Sigmoid colon (tissue), 4 donors: ENCODE measurements at regions not wholly inside any gene's neighbourhood (a gene's known extent, or its start where the extent isn't known, plus 50 kb on each side); places are given as distances from the start of the nearest gene placed in this dataset.

Experiments used
- CTCF ChIP-seq, 4 experiments: fragments of 450-650 bp in 3 of 4; fragments of 200-600 bp in 1 of 4; IDR thresholded peaks; one replicate each; pipeline ENCODE4 v1.5.1; 2016 to 2019; ENCODE audit warnings: antibody characterized with exemption in 4 of 4, mild to moderate bottlenecking in 3 of 4, moderate library complexity in 2 of 4
- EP300 ChIP-seq, 4 donors: sonication (generic); formaldehyde crosslinking; IDR thresholded peaks; one replicate each; pipeline ENCODE4 v1.6.1; 2017; ENCODE audit warnings: antibody characterized with exemption in 4 of 4
- POLR2A ChIP-seq, 2 donors: fragments of 450-650 bp; IDR thresholded peaks; one replicate each; pipeline ENCODE4 v1.6.1; 2016; ENCODE audit warnings: antibody characterized with exemption in 2 of 2, mild to moderate bottlenecking in 2 of 2, moderate library complexity in 2 of 2

DNA sequence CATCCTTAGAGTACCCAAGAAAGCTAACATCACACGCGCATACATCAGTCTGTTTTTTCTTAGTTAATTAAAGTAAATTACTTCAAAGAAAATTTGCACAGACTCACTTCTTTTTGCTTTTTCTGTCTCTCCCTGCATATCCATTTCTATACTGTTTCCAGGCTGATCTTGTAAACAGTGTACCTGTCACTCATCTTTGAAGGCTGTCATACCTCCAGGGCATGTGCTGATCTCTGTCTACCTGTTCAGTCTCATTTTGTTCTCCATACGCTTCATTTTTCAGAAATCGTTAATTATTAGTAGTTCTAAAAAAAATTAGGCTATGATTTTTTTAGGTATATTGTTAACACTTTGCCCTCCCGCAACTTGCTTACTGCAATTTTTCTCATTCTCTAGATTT lies 313.9 kb upstream of the ROBO2 start:
- TF ChIP-seq CTCF (IDR thresholded peaks at IDR 0.05) (no peak), POLR2A (IDR thresholded peaks at IDR 0.05) (no peak), EP300 (IDR thresholded peaks at IDR 0.05) (no peak)
